HG03378 (cell line): ENCODE measurements at regions not wholly inside any gene's neighbourhood (a gene's known extent, or its start where the extent isn't known, plus 50 kb on each side); places are given as distances from the start of the nearest gene placed in this dataset.

ENCODE experiments used
- ATAC-seq: cut with Tn5 transposase; IDR thresholded peaks from one replicate; pipeline ENCODE4 v1.9.1; 2021; ENCODE audit warnings: mild to moderate bottlenecking, moderate library complexity; ENCODE audit not compliant: unreplicated experiment

DNA sequence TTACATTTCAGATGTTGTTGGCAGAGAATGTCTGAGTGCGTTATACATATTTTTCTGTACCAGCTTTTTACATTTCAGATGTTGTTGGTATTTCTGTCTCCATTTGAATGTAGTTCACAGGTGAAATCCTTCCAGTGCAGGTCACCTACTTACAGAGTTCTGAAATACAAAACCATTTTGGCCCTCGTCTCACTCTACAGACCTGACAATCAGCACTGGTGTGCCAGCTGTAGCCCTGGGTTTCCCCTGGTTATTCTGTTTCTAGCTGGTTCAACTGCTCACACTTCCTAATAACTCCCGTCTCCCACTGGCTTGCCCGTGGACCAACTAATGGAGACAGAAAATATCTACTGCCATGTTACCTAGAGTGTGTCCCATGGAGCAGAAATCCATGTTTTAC lies 87.5 kb upstream of the CDIN1 start:
- ATAC-seq = no peak

DNA sequence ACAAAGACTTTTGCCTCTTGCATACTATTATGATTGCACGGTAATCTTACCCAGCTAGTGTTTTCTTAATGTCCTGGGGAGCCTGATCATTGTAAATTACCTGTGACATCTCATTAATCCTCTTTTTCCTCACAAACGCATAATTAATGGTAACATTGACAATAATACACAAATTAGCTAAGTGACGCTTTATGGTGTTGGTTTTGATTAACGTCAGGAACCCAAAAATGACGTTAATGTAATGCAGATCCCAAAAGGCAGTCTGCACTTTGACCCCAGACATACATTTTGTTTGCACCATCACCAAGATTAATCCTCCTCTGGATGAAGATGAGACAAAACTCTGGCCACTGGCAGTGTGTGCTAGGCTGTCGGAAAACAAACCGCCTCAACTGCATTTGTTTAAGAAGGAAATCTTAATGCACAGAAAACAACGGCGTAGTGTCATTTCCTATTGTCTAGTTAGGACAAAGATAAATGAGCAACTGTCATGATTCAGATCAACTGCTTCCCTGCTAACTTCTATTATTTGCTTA lies 83.9 kb upstream of the CDIN1 start:
- no peak for ATAC-seq

DNA sequence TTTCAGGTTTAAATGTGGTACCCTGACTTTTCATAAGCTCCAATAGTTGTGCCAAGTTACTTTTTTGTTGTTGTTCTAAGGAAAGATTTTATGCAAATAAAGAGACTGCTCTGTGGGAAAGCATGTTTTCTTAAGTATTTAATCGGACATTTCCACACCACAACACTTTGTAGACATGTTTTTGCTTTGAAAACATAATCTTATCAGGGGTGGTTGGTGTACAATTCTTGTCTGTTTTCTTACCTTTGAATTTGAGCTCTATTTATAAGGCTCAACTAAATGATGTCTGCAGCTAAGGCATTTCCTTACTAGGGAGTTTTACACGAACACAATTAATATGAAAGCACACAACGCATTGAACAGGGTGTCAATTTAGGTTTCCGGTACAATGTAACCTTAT lies 81.5 kb upstream of the CDIN1 start:
- no peak for ATAC-seq

DNA sequence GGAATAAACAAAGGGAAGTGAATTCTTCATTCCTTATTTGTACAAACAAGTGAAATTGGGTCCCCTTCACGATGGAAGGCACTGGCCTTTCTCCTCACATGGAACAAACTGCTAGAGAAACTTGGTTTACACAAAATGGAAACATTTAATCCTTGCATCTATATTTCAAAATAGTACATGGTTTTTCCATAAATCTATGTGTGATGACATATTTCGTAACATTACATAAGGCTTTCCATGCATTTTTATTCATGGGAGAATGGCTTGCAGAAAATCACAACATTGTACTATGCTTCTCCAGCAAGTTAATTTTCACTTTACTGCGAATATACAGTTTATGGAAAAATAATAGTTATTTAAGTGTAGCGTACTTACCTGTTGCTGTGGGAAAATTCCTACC lies 81.0 kb upstream of the CDIN1 start:
- no peak for ATAC-seq

DNA sequence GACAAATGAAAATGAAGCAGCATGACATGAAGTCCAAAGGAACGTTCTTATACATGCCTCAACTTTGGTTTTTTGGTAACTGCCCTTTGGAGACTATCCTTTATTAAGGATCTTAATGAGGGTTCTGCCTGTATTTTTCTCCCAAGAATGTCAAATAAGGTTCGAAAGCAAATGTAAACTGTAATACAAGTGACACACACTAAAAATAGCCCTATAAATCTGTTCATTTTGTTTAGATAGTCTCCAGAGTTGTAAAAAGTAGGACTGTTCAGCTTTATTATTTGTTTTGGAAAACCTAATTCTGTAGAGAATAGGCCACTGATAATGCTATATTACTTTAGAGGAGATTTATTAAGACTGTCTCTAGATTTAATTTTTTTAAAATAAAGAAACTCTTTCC lies 80.5 kb upstream of the CDIN1 start:
- ATAC-seq = no peak

DNA sequence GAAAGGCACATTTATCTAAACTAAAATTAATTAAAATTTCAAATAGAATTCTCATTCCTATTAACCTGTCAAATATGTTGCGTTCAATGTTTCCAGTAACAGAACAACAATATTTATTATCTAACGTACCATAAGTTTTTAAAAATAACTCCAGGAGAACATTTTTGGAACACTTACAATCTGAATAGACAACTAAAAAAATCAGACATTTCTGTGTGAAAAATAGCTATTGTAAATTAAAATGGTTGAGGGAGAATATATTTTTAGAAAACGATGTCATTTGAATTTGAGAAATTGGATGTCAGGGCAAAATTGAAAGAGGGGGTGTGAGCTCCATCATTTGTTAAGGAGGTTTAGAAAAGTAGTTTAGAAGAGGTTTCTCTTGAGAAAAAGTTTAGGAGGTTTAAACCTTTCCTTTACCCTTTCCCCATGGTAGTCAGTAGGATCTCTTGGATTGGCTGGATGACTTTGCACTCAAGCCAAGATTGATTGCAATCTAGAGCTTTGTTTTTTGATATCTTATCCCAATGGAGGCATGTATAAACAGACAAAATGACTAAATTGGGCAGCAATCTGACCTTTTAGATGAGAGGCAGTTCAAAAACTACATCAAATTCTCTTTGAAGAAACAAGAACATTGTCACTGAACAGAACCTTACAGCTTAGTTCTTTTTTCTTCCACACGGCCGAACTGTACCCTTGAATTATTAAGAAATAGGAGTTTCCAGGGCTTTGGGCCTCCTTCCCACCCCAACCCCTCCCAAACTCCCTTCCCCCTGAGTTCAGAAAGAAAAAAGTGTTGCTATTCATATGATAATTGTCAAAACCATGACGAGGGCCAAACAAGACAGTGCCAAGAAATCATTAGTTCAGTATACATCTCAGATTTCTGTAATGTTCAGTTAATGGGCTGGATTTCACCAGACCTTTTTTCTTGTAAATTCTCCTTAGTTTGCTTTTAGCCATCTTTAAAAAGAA lies 79.7 kb upstream of the CDIN1 start:
- ATAC-seq = no peak

DNA sequence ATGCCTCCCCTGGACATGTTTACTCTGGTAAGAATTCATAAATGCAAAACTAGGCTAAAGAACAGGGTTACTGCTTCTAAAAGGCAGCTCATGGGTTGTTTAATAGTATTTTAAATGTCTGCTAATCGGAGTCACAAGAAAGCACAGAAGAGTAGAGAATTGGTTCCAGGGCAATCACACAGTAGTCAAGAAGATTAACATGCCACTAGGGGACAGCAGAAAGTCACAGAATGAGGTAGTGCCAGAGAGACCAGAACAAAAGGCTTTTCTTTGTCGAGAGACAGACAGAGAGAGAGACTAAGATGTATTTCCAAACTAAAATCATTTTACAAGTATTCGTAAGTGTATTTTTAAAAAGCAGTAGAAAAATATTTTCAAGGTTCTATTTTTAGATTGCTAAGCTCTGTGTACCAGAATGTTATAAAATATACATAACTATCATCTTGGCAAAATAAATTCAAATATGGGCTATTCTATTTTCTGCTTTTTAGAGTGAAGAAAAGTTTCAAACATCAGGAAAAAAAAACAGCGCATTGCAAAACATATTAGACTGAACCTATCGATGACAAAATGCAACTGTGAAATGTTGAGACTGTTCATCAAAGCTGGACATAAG lies 78.3 kb upstream of the CDIN1 start:
- ATAC-seq = peak; percentile 77

DNA sequence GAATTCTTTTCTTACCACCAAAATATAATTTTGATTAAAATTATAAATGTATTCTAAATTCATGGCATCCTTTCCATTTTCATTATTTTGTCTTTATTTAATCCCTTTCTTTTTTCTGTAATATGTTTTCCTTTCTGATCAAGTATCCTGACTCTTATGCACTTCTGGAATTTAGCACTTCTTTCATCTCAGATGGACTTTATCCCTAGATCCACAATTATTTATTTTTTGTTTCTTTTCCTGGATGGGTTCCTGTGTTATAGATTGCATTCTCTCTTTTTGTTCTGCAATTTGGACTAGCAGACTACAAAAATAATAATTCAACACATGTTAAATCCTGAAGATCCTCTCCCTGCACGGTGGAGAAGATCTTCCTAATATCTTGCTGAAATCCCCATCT lies 76.9 kb upstream of the CDIN1 start:
- no peak for ATAC-seq

DNA sequence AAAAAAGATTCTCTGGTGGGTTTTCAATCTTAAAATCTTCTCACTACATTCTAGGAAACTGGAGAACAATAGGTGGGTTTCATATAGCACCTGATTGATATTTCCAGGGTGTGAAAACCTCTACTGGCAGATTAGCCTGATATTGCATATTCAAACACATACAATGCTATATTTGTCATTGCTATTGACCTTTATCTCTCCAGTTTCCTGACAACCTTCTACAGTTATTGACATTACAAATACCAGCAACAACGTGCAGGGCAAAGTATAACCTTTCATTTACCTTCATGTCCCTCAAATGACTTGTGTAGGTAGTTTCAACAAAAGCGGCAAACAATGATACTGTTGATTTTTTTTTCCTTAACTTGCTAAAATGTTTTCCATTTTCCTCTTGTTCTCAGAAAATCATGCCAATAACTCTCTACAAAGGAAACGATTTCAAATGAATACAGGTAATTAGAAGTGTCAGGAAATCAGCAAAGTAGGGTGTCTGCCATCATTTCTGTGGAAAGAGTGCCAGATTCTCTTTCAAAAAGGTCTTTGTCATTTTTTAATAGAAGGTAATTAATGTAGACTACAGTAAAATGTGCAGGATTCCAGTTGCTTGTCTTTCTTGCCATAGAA lies 72.6 kb upstream of the CDIN1 start:
- ATAC-seq = no peak

DNA sequence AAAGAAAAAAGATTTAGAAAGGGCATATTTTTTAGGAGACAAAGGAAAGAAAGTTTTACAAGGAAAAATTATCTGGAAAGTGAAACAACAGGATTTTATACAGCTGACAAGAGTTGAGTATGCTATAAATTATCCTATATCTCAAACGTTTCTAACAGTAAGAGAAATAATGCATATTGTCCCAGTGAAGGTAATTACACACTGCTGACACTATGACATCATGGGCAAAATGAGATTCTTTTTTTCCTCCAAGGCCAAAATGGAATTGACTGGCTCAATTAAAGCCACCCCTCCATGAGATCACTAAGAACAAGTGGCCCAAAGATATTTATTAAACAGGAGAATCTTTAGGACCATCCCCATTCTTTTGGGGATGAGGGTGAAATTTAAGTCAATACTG lies 72.0 kb upstream of the CDIN1 start:
- no peak for ATAC-seq

DNA sequence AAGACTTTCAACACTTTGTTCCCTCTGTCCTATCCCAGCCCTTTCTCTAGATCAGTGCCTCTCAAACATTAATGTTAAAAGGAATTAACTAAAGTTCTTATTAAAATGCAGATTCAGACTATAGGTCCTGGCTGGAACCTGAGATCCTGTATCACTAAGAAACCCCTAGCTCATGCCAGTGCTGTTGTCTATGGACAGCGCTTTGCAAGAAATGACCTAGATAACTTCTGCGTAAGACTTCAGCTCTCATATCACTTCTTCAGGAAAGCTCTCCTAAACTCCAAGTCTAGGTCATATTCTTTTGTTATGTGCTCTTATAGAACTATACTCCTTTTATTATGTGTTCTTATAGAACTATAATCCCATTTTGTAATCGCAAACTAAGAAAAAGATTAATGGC lies 67.8 kb upstream of the CDIN1 start:
- ATAC-seq = no peak

DNA sequence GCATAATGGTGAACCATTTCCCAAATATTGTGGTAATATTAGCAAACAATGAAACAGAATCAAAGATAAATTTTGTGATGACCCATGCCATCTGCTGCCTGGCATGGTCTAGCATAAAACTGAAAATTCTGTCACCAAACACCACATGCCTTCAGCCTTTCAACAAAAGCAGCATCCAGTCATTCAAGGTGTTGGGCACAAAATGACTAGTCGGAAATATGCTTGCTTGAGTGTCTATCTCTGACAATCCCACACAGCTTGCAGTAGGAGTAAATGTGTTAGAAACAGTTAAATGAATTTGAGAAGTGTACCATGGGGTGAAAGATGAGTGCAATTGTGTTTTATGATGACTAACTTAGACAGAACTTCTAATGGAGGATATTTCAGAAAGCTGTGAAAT lies 61.7 kb upstream of the CDIN1 start:
- ATAC-seq = no peak

DNA sequence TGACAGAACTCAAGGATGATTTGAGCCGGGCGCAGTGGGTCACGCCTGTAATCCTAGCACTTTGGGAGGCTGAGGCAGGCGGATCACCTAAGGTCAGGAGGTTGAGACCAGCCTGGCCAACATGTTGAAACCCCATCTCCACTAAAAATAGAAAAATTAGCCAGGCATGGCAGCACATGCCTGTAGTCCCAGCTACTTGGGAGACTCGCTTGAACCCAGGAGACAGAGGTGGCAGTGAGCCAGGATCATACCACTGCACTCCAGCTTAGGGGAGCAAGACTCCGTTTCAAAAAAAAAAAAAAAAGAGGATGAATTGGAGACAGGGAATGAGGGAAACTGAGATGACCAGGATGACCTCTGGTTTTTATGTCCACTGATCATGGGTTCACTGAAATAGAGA lies 60.4 kb upstream of the CDIN1 start:
- ATAC-seq = no peak

DNA sequence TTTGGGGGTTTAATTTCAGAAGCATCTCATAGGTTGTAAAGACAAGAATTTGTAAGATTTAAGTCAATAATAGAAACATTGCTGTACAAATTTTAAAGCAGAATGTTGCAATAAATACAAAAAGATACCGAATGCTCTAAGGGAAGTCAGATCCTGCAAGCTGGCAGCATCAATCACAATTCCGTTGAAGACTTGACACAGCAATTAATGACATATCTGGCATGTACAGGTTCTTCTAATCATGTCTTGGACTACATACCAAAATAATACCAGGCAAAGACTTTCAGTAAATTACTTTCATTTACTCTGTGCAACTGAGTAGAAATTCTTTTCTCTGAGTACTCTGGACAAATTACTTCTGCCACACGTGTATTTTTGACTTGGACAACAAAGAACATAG lies 54.0 kb upstream of the CDIN1 start:
- no peak for ATAC-seq

DNA sequence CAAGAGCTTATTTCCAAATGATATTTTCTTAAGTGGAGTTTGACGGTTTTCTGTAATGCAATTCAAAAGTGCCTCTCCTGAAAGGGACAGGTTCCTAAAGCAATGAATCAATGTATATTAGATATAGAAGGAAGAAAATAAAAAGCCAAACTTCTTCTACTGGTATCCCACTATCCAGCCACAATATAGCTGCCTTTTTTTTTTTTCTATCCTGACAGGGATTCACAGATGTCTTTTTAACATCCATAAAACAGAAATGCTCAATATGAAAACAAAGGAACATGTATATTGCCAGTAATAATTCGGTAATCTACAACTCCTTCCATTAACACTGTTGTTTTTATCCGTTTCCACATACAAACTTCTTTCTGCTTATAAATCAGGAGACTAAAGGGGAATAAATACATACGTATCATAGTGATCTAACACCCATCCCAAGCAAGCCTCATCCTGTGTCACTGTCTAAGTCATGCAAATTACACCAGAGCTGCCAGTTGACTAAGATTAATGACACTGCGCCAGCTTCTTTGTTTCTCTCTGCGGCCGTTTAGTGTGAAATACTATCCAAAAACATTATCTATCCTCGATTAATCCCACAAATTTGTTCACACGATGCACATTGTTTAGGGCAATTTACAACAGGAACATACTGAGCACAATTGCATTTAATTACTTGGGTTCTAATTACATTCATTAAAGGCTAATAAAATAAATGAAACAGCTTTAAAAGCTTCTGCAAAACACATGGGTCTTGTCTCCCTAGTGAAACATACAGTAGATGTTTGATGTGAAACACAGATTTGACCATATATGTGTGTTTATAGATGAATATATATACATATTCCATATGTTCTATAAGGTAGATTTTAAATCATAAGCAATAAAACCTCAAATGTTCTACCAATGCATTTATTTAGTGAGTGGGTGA lies 51.9 kb upstream of the CDIN1 start:
- no peak for ATAC-seq

DNA sequence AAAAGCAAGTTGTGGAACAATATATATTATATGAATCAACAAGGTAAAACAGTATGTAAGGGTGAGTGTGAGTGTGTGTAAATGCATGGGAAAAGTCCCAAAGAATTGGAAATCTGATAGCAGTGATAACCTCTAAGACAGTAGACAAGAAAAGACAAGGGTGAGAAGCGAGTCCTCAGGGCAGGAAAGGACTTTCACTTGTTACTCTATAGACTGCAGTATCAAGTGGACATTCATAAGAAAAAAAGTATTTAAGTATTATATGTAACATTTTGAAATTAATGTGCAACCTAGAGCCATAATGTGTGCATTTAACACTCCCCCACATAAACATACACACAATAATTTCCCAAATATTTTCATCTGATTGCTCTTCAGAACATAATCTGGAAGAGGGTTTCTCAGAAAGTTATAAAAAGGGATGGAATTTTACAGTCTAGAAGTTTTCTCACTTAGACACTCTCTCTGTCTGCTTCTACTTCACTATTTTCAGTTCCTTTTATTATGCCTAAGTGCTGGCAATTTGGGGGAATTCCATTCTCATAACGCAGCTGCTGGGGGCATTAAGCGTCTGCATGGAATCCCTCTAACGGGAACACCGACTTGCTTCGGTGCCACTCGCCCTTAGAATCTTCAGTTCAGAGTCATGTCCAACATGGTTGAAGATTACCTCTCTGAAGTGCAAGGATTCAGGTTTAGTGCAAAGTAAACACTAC lies 50.0 kb upstream of the CDIN1 start:
- ATAC-seq = peak; percentile 76
